ENCODE measurements at regions not wholly inside any gene's neighbourhood (a gene's known extent, or its start where the extent isn't known, plus 50 kb on each side); places are given as distances from the start of the nearest gene placed in this dataset.
"Not testable (repeated sequence)": the region's sequence is repeated elsewhere in the genome, so short reads cannot be mapped to it uniquely, and the experiment has no call there.

DNA sequence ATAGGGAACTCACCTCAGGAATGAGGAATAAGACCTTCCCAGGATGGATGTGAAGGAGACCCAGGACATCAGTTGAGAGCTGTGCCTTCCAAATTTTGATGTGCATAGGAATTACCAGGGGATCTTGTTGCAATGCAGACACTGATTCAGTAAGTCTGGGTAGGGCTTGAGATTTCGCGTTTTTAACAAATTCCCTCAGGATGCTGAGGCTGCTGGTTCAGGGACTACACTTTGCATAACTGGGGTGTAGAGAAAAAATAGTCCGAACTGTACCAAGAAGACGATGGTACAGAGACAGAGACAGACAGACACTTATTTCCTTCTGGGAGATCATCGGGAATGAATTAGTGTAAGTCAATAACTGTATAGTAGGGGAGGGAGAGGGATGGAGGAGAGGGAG is 82.3 kb upstream of the FREM1 start:
- TF ChIP-seq, protein P1, sequence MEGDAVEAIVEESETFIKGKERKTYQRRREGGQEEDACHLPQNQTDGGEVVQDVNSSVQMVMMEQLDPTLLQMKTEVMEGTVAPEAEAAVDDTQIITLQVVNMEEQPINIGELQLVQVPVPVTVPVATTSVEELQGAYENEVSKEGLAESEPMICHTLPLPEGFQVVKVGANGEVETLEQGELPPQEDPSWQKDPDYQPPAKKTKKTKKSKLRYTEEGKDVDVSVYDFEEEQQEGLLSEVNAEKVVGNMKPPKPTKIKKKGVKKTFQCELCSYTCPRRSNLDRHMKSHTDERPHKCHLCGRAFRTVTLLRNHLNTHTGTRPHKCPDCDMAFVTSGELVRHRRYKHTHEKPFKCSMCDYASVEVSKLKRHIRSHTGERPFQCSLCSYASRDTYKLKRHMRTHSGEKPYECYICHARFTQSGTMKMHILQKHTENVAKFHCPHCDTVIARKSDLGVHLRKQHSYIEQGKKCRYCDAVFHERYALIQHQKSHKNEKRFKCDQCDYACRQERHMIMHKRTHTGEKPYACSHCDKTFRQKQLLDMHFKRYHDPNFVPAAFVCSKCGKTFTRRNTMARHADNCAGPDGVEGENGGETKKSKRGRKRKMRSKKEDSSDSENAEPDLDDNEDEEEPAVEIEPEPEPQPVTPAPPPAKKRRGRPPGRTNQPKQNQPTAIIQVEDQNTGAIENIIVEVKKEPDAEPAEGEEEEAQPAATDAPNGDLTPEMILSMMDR (IDR thresholded peaks at IDR 0.05) = no peak

DNA sequence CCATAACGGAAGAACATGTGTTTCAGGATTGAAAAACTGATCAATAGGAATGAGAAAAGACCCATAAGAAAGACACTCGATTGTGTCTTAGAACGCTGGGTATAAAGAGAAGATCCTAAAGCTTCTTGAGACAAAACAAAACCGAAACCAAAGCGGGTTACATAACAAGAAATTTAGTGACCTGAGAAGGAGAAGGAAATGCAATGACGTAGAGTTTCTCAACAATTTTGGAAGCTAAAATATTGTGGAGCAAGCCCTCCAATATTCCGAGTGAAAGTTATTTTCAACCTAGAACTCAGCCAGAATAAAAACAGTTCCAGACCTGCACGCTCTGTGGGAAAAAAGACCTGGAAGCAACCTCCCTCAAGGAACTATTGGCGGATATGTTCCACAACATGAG is 81.9 kb upstream of the FREM1 start:
- Histone ChIP-seq H3K9me3 (no peaks in the 10 kb centered on the region), H3K27ac (no peak overlapping the region), H3K4me1 (no peaks in the 10 kb centered on the region), H3K36me3 (no peaks in the 10 kb centered on the region), H3K4me3 (no peak overlapping the region), H3K27me3 (no peaks in the 10 kb centered on the region), H3K9ac (ENCODE audit: low read depth in 2 of 2, low read length in 2 of 2) (no peak overlapping the region)
- no peak for DNase-seq
- intact Hi-C loops (cut with DNase I) = loop anchor here (10.0 kb wide), 1 partner anchor 107 kb away; no protein-coding TSS in a partner anchor
- TF ChIP-seq, protein P1 (IDR thresholded peaks at IDR 0.05) = no peak

More for the DNA sequence above, 82.3 kb upstream of the FREM1 start:
- Histone ChIP-seq H3K4me1 (no peaks in the 10 kb centered on the region), H3K36me3 (no peaks in the 10 kb centered on the region), H3K27ac (no peak overlapping the region), H3K4me3 (no peak overlapping the region), H3K9me3 (no peaks in the 10 kb centered on the region), H3K27me3 (no peaks in the 10 kb centered on the region), H3K9ac (ENCODE audit: low read depth in 2 of 2, low read length in 2 of 2) (no peak overlapping the region)
- intact Hi-C loops (cut with DNase I) = loop anchor here (10.0 kb wide), 1 partner anchor 108 kb away; no protein-coding TSS in a partner anchor
- DNase-seq = no peak

DNA sequence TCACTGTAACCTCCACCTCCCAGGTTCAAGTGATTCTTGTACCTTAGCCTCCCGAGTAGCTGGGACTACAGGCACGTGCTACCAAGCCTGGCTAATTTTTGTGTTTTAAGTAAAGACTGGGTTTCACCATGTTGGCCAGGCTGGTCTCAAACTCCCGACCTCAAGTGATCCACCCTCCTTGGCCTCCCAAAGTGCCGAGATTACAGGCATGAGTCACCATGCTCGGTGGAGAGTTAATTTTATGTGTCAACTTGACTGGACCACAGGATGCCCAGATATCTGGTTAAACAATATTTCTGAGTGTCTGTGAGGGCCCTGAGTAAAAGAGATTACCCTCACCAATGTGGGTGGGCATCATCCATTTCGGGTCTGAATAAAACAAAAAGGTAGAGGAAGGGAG is 80.4 kb upstream of the FREM1 start:
- H3K4me1 ChIP-seq; H3K27ac ChIP-seq; H3K9me3 ChIP-seq; H3K4me3 ChIP-seq; H3K27me3 ChIP-seq; H3K36me3 ChIP-seq; DNase-seq; H3K9ac ChIP-seq (ENCODE audit: low read depth in 2 of 2, low read length in 2 of 2): not testable (repeated sequence)
- intact Hi-C loops (cut with DNase I) = loop anchor here (10.0 kb wide), 1 partner anchor 106 kb away; no protein-coding TSS in a partner anchor

DNA sequence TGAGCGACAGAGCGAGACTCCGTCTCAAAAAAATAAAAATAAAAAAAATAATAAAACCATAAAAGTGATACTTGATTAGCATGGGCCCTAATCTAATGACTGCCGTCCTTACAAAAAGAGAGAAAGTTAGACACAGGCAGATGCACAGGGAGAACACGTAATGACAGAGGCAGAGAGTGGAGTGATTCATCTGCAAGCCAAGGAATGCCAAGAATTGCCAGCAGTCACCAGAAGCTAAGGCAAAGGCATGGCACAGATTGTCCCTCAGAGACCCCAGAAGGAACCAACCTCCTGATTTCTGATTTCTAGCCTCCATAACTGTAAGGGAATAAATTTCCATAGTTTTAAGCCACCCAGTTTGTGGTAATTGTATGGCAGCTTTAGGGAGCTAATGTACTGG is 79.6 kb upstream of the FREM1 start:
- H3K27me3 ChIP-seq = no peaks in the 10 kb centered on the region
- no peaks in the 10 kb centered on the region for H3K4me1 ChIP-seq
- H3K27ac ChIP-seq = no peak overlapping the region
- no peak for DNase-seq
- intact Hi-C loops (cut with DNase I) = loop anchor here (10.0 kb wide), 1 partner anchor 105 kb away; no protein-coding TSS in a partner anchor
- no peak overlapping the region for H3K9ac ChIP-seq (ENCODE audit: low read depth in 2 of 2, low read length in 2 of 2)
- no peak overlapping the region for H3K4me3 ChIP-seq
- no peaks in the 10 kb centered on the region for H3K36me3 ChIP-seq
- TF ChIP-seq, protein P1 (IDR thresholded peaks at IDR 0.05) = no peak
- H3K9me3 ChIP-seq = no peaks in the 10 kb centered on the region

DNA sequence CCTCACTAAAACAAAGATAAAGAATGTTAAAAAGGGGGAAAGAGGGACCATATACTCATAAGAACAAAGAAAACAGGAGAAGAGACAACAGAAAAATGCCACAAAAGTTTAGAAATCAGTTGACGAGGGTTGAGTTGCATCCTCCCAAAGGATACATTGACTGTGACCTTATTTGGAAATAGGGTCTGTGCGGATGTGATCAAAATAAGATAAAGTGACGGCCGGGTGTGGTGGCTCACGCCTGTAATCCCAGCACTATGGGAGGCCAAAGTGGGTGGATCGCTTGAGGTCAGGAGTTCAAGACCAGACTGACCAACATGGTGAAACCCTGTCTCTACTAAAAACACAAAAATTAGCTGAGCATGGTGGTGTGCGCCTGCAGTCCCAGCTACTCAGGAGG is 79.1 kb upstream of the FREM1 start:
- H3K4me3 ChIP-seq; H3K27me3 ChIP-seq; H3K36me3 ChIP-seq; H3K9me3 ChIP-seq; DNase-seq; intact Hi-C loops (cut with DNase I); H3K27ac ChIP-seq; H3K4me1 ChIP-seq; H3K9ac ChIP-seq (ENCODE audit: low read depth in 2 of 2, low read length in 2 of 2): not testable (repeated sequence)

DNA sequence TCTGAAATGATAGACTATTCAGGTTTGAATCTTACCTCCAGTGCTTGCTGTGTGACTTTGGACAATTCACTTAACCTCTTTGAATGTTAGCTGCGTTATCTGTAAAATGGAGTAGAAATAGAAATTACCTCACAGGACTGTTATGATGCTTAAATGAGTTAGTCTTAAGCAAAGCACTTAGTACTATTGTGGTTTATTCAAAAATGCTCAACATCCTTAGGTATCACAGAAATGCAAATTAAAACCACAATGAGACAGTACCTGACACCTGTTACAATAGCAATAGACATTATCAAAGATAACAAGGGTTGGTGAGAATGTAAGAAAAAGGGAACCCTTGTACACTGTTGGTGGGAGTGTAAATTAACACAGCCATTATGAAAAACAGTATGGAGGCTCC is 77.6 kb upstream of the FREM1 start:
- Histone ChIP-seq H3K27ac (no peak overlapping the region), H3K9ac (ENCODE audit: low read depth in 2 of 2, low read length in 2 of 2) (no peak overlapping the region), H3K9me3 (no peaks in the 10 kb centered on the region), H3K4me3 (no peak overlapping the region), H3K36me3 (no peaks in the 10 kb centered on the region), H3K4me1 (no peaks in the 10 kb centered on the region), H3K27me3 (no peaks in the 10 kb centered on the region)
- TF ChIP-seq, protein P1 (IDR thresholded peaks at IDR 0.05) = no peak
- no peak for DNase-seq
- intact Hi-C loops (cut with DNase I) = no loop called here
